IMR-90 (cell line): ENCODE measurements at regions not wholly inside any gene's neighbourhood (a gene's known extent, or its start where the extent isn't known, plus 50 kb on each side); places are given as distances from the start of the nearest gene placed in this dataset.

Experiments used
- ATAC-seq: fragments of 200-7000 bp; cut with Tn5 transposase; 2 replicates; pipeline ENCODE4 v1.9.1; 2020; ENCODE audit warnings: low read depth, mild to moderate bottlenecking, moderate library complexity
- BruUV-seq: library from RNA; stranded (reverse); fragments of 400-500 nt; replicated peaks from 2 replicates; lab custom pipeline; 2021; lab: Mats Ljungman, UMichigan
- CTCF ChIA-PET: fragments of 300-600 bp; formaldehyde crosslinking; extraction: SDS; loops from one replicate; lab custom pipeline; 2021; ENCODE audit warnings: antibody characterized with exemption; lab: Yijun Ruan, JAX
- POLR2A ChIA-PET: fragments of 300-600 bp; sonication (Branson Sonifier 250); formaldehyde crosslinking; loops from one replicate; lab custom pipeline; 2022; ENCODE audit warnings: antibody characterized with exemption; ENCODE audit not compliant: unreplicated experiment; lab: Charles Lee
- DNase-seq: peaks from one replicate; pipeline ENCODE4 v3.0.0; 2013
- H2AFZ ChIP-seq: replicated peaks from 2 replicates; pipeline ENCODE3; 2013; ENCODE audit warnings: low read length, mild to moderate bottlenecking; ENCODE audit not compliant: poor library complexity
- H2AK5ac ChIP-seq: 2 replicates; pipeline ENCODE4 v1.6.1; 2013; ENCODE audit warnings: low read depth, low read length, inconsistent platforms
- H2AK9ac ChIP-seq: replicated peaks from 2 replicates; pipeline ENCODE3; 2013; ENCODE audit warnings: mild to moderate bottlenecking, low read depth, low read length, moderate library complexity; ENCODE audit not compliant: poor library complexity
- H2BK120ac ChIP-seq: 2 replicates; pipeline ENCODE4 v1.6.1; 2013; ENCODE audit warnings: low read depth, low read length, inconsistent platforms
- H2BK15ac ChIP-seq: 3 replicates; pipeline ENCODE4 v1.6.1; 2013; ENCODE audit warnings: low read depth, low read length, inconsistent platforms
- H2BK20ac ChIP-seq: 2 replicates; pipeline ENCODE4 v1.6.1; 2013; ENCODE audit warnings: low read depth, mild to moderate bottlenecking, inconsistent platforms, low read length, moderate library complexity
- H2BK5ac ChIP-seq: 2 replicates; pipeline ENCODE4 v1.6.1; 2013; ENCODE audit warnings: mild to moderate bottlenecking, low read depth, low read length, inconsistent platforms; ENCODE audit not compliant: poor library complexity, severe bottlenecking
- H3K14ac ChIP-seq: replicated peaks from 2 replicates; pipeline ENCODE4 v1.6.1; 2013; ENCODE audit warnings: low read depth, low read length, inconsistent platforms
- H3K18ac ChIP-seq: 2 replicates; pipeline ENCODE4 v1.6.1; 2013; ENCODE audit warnings: low read depth, low read length, control low read depth
- H3K23ac ChIP-seq: 2 replicates; pipeline ENCODE4 v1.6.1; 2013; ENCODE audit warnings: low read depth, low read length, inconsistent platforms
- H3K27ac ChIP-seq: 2 replicates; pipeline ENCODE4 v1.5.1; 2013; ENCODE audit warnings: mild to moderate bottlenecking, control low read depth, low read length; ENCODE audit not compliant: insufficient read depth
- H3K27me3 ChIP-seq: 2 replicates; pipeline ENCODE4 v1.6.1; 2013; ENCODE audit warnings: low read length; ENCODE audit not compliant: control insufficient read depth, insufficient read depth
- H3K36me3 ChIP-seq: 2 replicates; pipeline ENCODE4 v1.6.1; 2013; ENCODE audit warnings: low read length, mixed read lengths; ENCODE audit not compliant: control insufficient read depth, insufficient read depth
- H3K4ac ChIP-seq: 2 replicates; pipeline ENCODE4 v1.6.1; 2013; ENCODE audit warnings: low read depth, low read length, inconsistent platforms
- H3K4me1 ChIP-seq: 2 replicates; pipeline ENCODE4 v1.6.1; 2013; ENCODE audit warnings: low read length, mixed read lengths; ENCODE audit not compliant: control insufficient read depth, insufficient read depth
- H3K4me2 ChIP-seq: 2 replicates; pipeline ENCODE4 v1.6.1; 2013; ENCODE audit warnings: low read depth, mild to moderate bottlenecking, control low read depth, low read length, moderate library complexity
- H3K4me3 ChIP-seq: 2 replicates; pipeline ENCODE4 v1.5.1; 2013; ENCODE audit warnings: low read depth, mild to moderate bottlenecking, control low read depth, low read length, moderate library complexity; ENCODE audit not compliant: insufficient read depth
- H3K56ac ChIP-seq: 2 replicates; pipeline ENCODE4 v1.6.1; 2013; ENCODE audit warnings: low read length, inconsistent platforms; ENCODE audit not compliant: insufficient read depth; ENCODE audit errors: extremely low read depth
- H3K79me1 ChIP-seq, 2 experiments: 2 replicates each; pipeline ENCODE4 v1.6.1; 2013; ENCODE audit warnings: low read length in 2 of 2, inconsistent platforms in 1 of 2, low read depth in 1 of 2
- H3K9ac ChIP-seq: 2 replicates; pipeline ENCODE4 v1.6.1; 2013; ENCODE audit warnings: low read depth, low read length, control low read depth
- H3K9me1 ChIP-seq: 2 replicates; pipeline ENCODE4 v1.6.1; 2013; ENCODE audit warnings: low read length, inconsistent platforms; ENCODE audit not compliant: insufficient read depth
- H3K9me3 ChIP-seq: 2 replicates; pipeline ENCODE4 v1.6.1; 2013; ENCODE audit warnings: low read length; ENCODE audit not compliant: control insufficient read depth, insufficient read depth
- H4K20me1 ChIP-seq: 2 replicates; pipeline ENCODE4 v1.6.1; 2013; ENCODE audit warnings: low read length, inconsistent platforms; ENCODE audit not compliant: insufficient read depth
- H4K5ac ChIP-seq: 2 replicates; pipeline ENCODE4 v1.6.1; 2013; ENCODE audit warnings: mild to moderate bottlenecking, low read depth, low read length, control low read depth
- H4K8ac ChIP-seq, 2 experiments: 2 replicates each; pipeline ENCODE4 v1.6.1; 2013; ENCODE audit warnings: low read depth in 2 of 2, low read length in 2 of 2, control low read depth in 1 of 2, inconsistent platforms in 1 of 2
- H4K91ac ChIP-seq: 2 replicates; pipeline ENCODE4 v1.6.1; 2013; ENCODE audit warnings: low read depth, low read length, inconsistent platforms; ENCODE audit not compliant: insufficient read depth
- CEBPB ChIP-seq: IDR thresholded peaks from 2 replicates; pipeline ENCODE4 v1.6.1; 2012; ENCODE audit warnings: low read depth, low read length, improper control_type of control experiment
- CHD1 ChIP-seq: IDR thresholded peaks from 2 replicates; pipeline ENCODE4 v1.6.1; 2012; ENCODE audit warnings: low read depth, low read length, improper control_type of control experiment
- CTCF ChIP-seq: conservative IDR thresholded peaks from 2 replicates; pipeline ENCODE4 v1.5.1; 2012; ENCODE audit warnings: mild to moderate bottlenecking, low read depth, low read length, improper control_type of control experiment
- FOS ChIP-seq: fragments of 150-350 bp; IDR thresholded peaks from 2 replicates; pipeline ENCODE4 v1.6.1; 2016; ENCODE audit warnings: low read depth, low read length
- MAZ ChIP-seq: IDR thresholded peaks from 2 replicates; pipeline ENCODE4 v1.6.1; 2012; ENCODE audit warnings: low read depth, mild to moderate bottlenecking, low read length, improper control_type of control experiment, moderate library complexity, borderline replicate concordance
- MXI1 ChIP-seq: IDR thresholded peaks from 2 replicates; pipeline ENCODE4 v1.6.1; 2012; ENCODE audit warnings: low read depth, mild to moderate bottlenecking, low read length, moderate library complexity, borderline replicate concordance
- NFE2L2 ChIP-seq: fragments of 150-350 bp; IDR thresholded peaks from 2 replicates; pipeline ENCODE4 v1.6.1; 2016; ENCODE audit warnings: low read depth, mild to moderate bottlenecking, low read length
- RCOR1 ChIP-seq: IDR thresholded peaks from 2 replicates; pipeline ENCODE4 v1.6.1; 2012; ENCODE audit warnings: mild to moderate bottlenecking, low read length, improper control_type of control experiment; ENCODE audit not compliant: insufficient replicate concordance
- RFX5 ChIP-seq: IDR thresholded peaks from 2 replicates; pipeline ENCODE4 v1.8.0; 2012; ENCODE audit warnings: low read depth, mild to moderate bottlenecking, low read length, moderate library complexity
- dilution Hi-C: fragments of 300-500 bp; cut with HindIII; formaldehyde crosslinking; loops from one replicate; pipeline ENCODE4 v1.14.3; 2018; ENCODE audit warnings: low sequenced_read_pairs; ENCODE audit not compliant: unreplicated experiment
- in situ Hi-C: fragments of 300-500 bp; cut with MboI; formaldehyde crosslinking; loops from 3 replicates; pipeline ENCODE4 v1.14.3; 2019; ENCODE audit warnings: low sequenced_read_pairs, inconsistent platforms, mixed read lengths
- intact Hi-C: fragments of 100-400 bp; cut with micrococcal nuclease; formaldehyde crosslinking; loops from 2 replicates; pipeline ENCODE4 v1.10.0; 2022
- TF ChIP-seq, protein P1 (sequence below): fragments of 150-350 bp; IDR thresholded peaks from 2 replicates; pipeline ENCODE4 v1.6.1; 2017; ENCODE audit warnings: mild to moderate bottlenecking, antibody characterized with exemption, low read length, low read depth

GRCh38 chr5:130912088-130912487 lies 253.0 kb downstream of the HINT1 start:
- H3K14ac ChIP-seq = no peak overlapping the region
- no peak overlapping the region for H4K8ac ChIP-seq
- no peaks in the 10 kb centered on the region for H3K79me1 ChIP-seq
- no peaks in the 10 kb centered on the region for H3K4me1 ChIP-seq
- no peak overlapping the region for H2BK20ac ChIP-seq
- no peak overlapping the region for H2BK5ac ChIP-seq
- H4K20me1 ChIP-seq = no peaks in the 10 kb centered on the region
- no peak overlapping the region for H3K4me2 ChIP-seq
- no peak overlapping the region for H3K9ac ChIP-seq
- DNase-seq = no peak
- H2AK5ac ChIP-seq = no peak overlapping the region
- BruUV-seq = no TSS peak
- no peak overlapping the region for H2BK15ac ChIP-seq
- intact Hi-C loops (no loop called here), dilution Hi-C loops (no loop called here), in situ Hi-C loops (no loop called here)
- ATAC-seq = no peak
- POLR2A ChIA-PET = no interaction called here
- H3K18ac ChIP-seq = no peak overlapping the region
- H3K27ac ChIP-seq = no peak overlapping the region
- no peak overlapping the region for H3K23ac ChIP-seq
- H3K36me3 ChIP-seq = no peaks in the 10 kb centered on the region
- H3K9me1 ChIP-seq = no peaks in the 10 kb centered on the region
- H3K4me3 ChIP-seq = no peak overlapping the region
- no peak overlapping the region for H2BK120ac ChIP-seq
- H3K9me3 ChIP-seq = peaks cover 2% of the 10 kb centered on the region; the same call in 1 of the 2 replicates
- CTCF ChIA-PET = no interaction called here
- H2AK9ac ChIP-seq = no peak overlapping the region
- H4K91ac ChIP-seq = no peak overlapping the region
- H3K27me3 ChIP-seq = no peaks in the 10 kb centered on the region
- no peak overlapping the region for H4K5ac ChIP-seq
- H3K4ac ChIP-seq = no peak overlapping the region
- H2AFZ ChIP-seq = no peak overlapping the region
- H3K56ac ChIP-seq = no peak overlapping the region
- TF ChIP-seq RFX5 (no peak), CHD1 (no peak), FOS (no peak), CTCF (no peak), RCOR1 (no peak), NFE2L2 (no peak), MXI1 (no peak), MAZ (no peak), CEBPB (no peak)
- TF ChIP-seq, protein P1, sequence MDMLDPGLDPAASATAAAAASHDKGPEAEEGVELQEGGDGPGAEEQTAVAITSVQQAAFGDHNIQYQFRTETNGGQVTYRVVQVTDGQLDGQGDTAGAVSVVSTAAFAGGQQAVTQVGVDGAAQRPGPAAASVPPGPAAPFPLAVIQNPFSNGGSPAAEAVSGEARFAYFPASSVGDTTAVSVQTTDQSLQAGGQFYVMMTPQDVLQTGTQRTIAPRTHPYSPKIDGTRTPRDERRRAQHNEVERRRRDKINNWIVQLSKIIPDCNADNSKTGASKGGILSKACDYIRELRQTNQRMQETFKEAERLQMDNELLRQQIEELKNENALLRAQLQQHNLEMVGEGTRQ = no peak
